ENCODE measurements at regions not wholly inside any gene's neighbourhood (a gene's known extent, or its start where the extent isn't known, plus 50 kb on each side); places are given as distances from the start of the nearest gene placed in this dataset.

GRCh38 chr4:125758438-125758837, 443.7 kb downstream of the FAT4 start:
- Histone ChIP-seq H3K4me1 (ENCODE audit: low read length) (no peaks in the 10 kb centered on the region), H3K9me2 (replicated peaks; ENCODE audit: insufficient read depth, low read length) (no peaks in the 10 kb centered on the region), H3K9me3 (replicated peaks; ENCODE audit: insufficient read depth, low read length) (no peaks in the 10 kb centered on the region), H2AFZ (ENCODE audit: low read length) (no peak overlapping the region), H3K9ac (ENCODE audit: low read length) (no peak overlapping the region), H3K4me2 (ENCODE audit: low read depth, low read length) (no peak overlapping the region), H3K27ac (ENCODE audit: low read length) (no peak overlapping the region), H3K4me3 (ENCODE audit: low read length) (no peak overlapping the region), H3F3A (ENCODE audit: insufficient read depth, low read length) (no peaks in the 10 kb centered on the region), H3K36me3 (replicated peaks; ENCODE audit: insufficient read depth, low read length) (no peaks in the 10 kb centered on the region), H4K20me1 (ENCODE audit: insufficient read depth, low read length) (no peaks in the 10 kb centered on the region), H3K27me3 (replicated peaks; ENCODE audit: insufficient read depth, low read length) (no peaks in the 10 kb centered on the region), H3K79me2 (ENCODE audit: low read length) (no peaks in the 10 kb centered on the region)
- DNase-seq, result no peak
- no peak for TF ChIP-seq EZH2 (optimal IDR thresholded peaks at IDR 0.05; ENCODE audit: low read depth, low read length)
- TF ChIP-seq CTCF (IDR thresholded peaks at IDR 0.05; ENCODE audit: low read length), result no peak
- TF ChIP-seq EZH2phosphoT487 (IDR thresholded peaks at IDR 0.05; ENCODE audit: low read length), result no peak

- no peaks in the 10 kb centered on the region for H3K4me1 ChIP-seq (ENCODE audit: low read length)
- H3K27me3 ChIP-seq (replicated peaks; ENCODE audit: insufficient read depth, low read length), result no peaks in the 10 kb centered on the region
- H3K27ac ChIP-seq (ENCODE audit: low read length), result no peak overlapping the region
- H3K4me2 ChIP-seq (ENCODE audit: low read depth, low read length), result no peak overlapping the region
- H3K9me3 ChIP-seq (replicated peaks; ENCODE audit: insufficient read depth, low read length), result no peaks in the 10 kb centered on the region
- no peak for DNase-seq
- no peaks in the 10 kb centered on the region for H3K9me2 ChIP-seq (replicated peaks; ENCODE audit: insufficient read depth, low read length)
- no peaks in the 10 kb centered on the region for H3K36me3 ChIP-seq (replicated peaks; ENCODE audit: insufficient read depth, low read length)
- no peak overlapping the region for H3K4me3 ChIP-seq (ENCODE audit: low read length)
- H2AFZ ChIP-seq (ENCODE audit: low read length), result 0 out of 2 replicates have a peak overlapping the region, but pooled peaks have one; percentile 8
- no peak overlapping the region for H3K9ac ChIP-seq (ENCODE audit: low read length)
- no peaks in the 10 kb centered on the region for H4K20me1 ChIP-seq (ENCODE audit: insufficient read depth, low read length)
- no peaks in the 10 kb centered on the region for H3K79me2 ChIP-seq (ENCODE audit: low read length)
- TF ChIP-seq CTCF (IDR thresholded peaks at IDR 0.05; ENCODE audit: low read length) (no peak), EZH2phosphoT487 (IDR thresholded peaks at IDR 0.05; ENCODE audit: low read length) (no peak), EZH2 (optimal IDR thresholded peaks at IDR 0.05; ENCODE audit: low read depth, low read length) (no peak)
- no peaks in the 10 kb centered on the region for H3F3A ChIP-seq (ENCODE audit: insufficient read depth, low read length)
These were observed 445.6 kb downstream of the FAT4 start for GRCh38 chr4:125760201-125760819.

- H2AFZ ChIP-seq (ENCODE audit: low read length), result no peak overlapping the region
- no peaks in the 10 kb centered on the region for H3K79me2 ChIP-seq (ENCODE audit: low read length)
- H3K9me2 ChIP-seq (replicated peaks; ENCODE audit: insufficient read depth, low read length), result no peaks in the 10 kb centered on the region
- H3K27ac ChIP-seq (ENCODE audit: low read length), result no peak overlapping the region
- no peak overlapping the region for H3K9ac ChIP-seq (ENCODE audit: low read length)
- no peaks in the 10 kb centered on the region for H3K36me3 ChIP-seq (replicated peaks; ENCODE audit: insufficient read depth, low read length)
- H4K20me1 ChIP-seq (ENCODE audit: insufficient read depth, low read length), result no peaks in the 10 kb centered on the region
- H3F3A ChIP-seq (ENCODE audit: insufficient read depth, low read length), result no peaks in the 10 kb centered on the region
- no peaks in the 10 kb centered on the region for H3K4me1 ChIP-seq (ENCODE audit: low read length)
- H3K4me3 ChIP-seq (ENCODE audit: low read length), result no peak overlapping the region
- TF ChIP-seq EZH2 (optimal IDR thresholded peaks at IDR 0.05; ENCODE audit: low read depth, low read length) (no peak), EZH2phosphoT487 (IDR thresholded peaks at IDR 0.05; ENCODE audit: low read length) (no peak), CTCF (IDR thresholded peaks at IDR 0.05; ENCODE audit: low read length) (no peak)
- H3K9me3 ChIP-seq (replicated peaks; ENCODE audit: insufficient read depth, low read length), result no peaks in the 10 kb centered on the region
- DNase-seq, result no peak
- no peaks in the 10 kb centered on the region for H3K27me3 ChIP-seq (replicated peaks; ENCODE audit: insufficient read depth, low read length)
- H3K4me2 ChIP-seq (ENCODE audit: low read depth, low read length), result no peak overlapping the region
These were observed 446.2 kb downstream of the FAT4 start for GRCh38 chr4:125760956-125761355.
